Neural cell (in vitro differentiated cells): ENCODE measurements at regions not wholly inside any gene's neighbourhood (a gene's known extent, or its start where the extent isn't known, plus 50 kb on each side); places are given as distances from the start of the nearest gene placed in this dataset.

Experiments
- H2AFZ ChIP-seq: fragments of 200-600, 300-800 bp; sonication (generic), shearing (Covaris generic); 2 replicates; pipeline ENCODE4 v1.6.0; 2014; ENCODE audit warnings: low read depth, mild to moderate bottlenecking, antibody characterized with exemption, low read length, moderate library complexity
- H3F3A ChIP-seq: fragments of 200-600 bp; shearing (Covaris generic); 2 replicates; pipeline ENCODE4 v1.6.1; 2016; ENCODE audit warnings: mild to moderate bottlenecking, moderate library complexity, mixed read lengths, antibody characterized with exemption, low read length; ENCODE audit not compliant: insufficient read depth, poor library complexity, severe bottlenecking
- H3K27ac ChIP-seq: fragments of 200-600, 300-800 bp; sonication (generic), shearing (Covaris generic); 2 replicates; pipeline ENCODE4 v1.5.1; 2014; ENCODE audit warnings: mild to moderate bottlenecking, low read length, moderate library complexity
- H3K27me3 ChIP-seq: fragments of 300-800, 200-600 bp; sonication (generic), shearing (Covaris generic); 2 replicates; pipeline ENCODE4 v1.6.0; 2014; ENCODE audit warnings: mild to moderate bottlenecking, low read depth, low read length, moderate library complexity; ENCODE audit not compliant: insufficient read depth
- H3K36me3 ChIP-seq: fragments of 300-800, 200-600 bp; sonication (generic), shearing (Covaris generic); 2 replicates; pipeline ENCODE4 v1.5.1; 2014; ENCODE audit warnings: mild to moderate bottlenecking, antibody characterized with exemption, low read length, moderate library complexity; ENCODE audit not compliant: insufficient read depth
- H3K4me2 ChIP-seq: fragments of 300-800, 200-600 bp; sonication (generic), shearing (Covaris generic); 2 replicates; pipeline ENCODE4 v1.6.0; 2014; ENCODE audit warnings: mild to moderate bottlenecking, low read length
- H3K4me3 ChIP-seq: fragments of 300-800, 200-600 bp; sonication (generic), shearing (Covaris generic); 2 replicates; pipeline ENCODE4 v1.5.1; 2014; ENCODE audit warnings: mild to moderate bottlenecking, low read length, moderate library complexity
- H3K79me2 ChIP-seq: fragments of 200-600 bp; shearing (Covaris generic); replicated peaks from 2 replicates; pipeline ENCODE4 v1.6.0; 2014; ENCODE audit warnings: mild to moderate bottlenecking, low read length, moderate library complexity; ENCODE audit not compliant: insufficient read depth
- H3K9ac ChIP-seq: fragments of 300-800, 200-600 bp; sonication (generic), shearing (Covaris generic); 2 replicates; pipeline ENCODE4 v1.6.1; 2016; ENCODE audit warnings: mild to moderate bottlenecking, low read length, mixed read lengths
- H3K9me2 ChIP-seq: fragments of 200-600 bp; shearing (Covaris generic); 2 replicates; pipeline ENCODE4 v1.6.1; 2016; ENCODE audit warnings: mild to moderate bottlenecking, low read length, mixed read lengths; ENCODE audit not compliant: insufficient read depth
- H3K9me3 ChIP-seq: fragments of 200-600, 300-800 bp; sonication (generic), shearing (Covaris generic); 2 replicates; pipeline ENCODE4 v1.6.1; 2016; ENCODE audit warnings: mild to moderate bottlenecking, mixed run types, low read length, moderate library complexity, mixed read lengths
- H4K20me1 ChIP-seq: fragments of 200-600 bp; shearing (Covaris generic); 2 replicates; pipeline ENCODE4 v1.6.1; 2016; ENCODE audit warnings: mild to moderate bottlenecking, mixed run types; ENCODE audit not compliant: insufficient read depth
- CTCF ChIP-seq: fragments of 450-650 bp; IDR thresholded peaks from 2 replicates; pipeline ENCODE4 v1.5.1; 2014; ENCODE audit warnings: antibody characterized with exemption, mild to moderate bottlenecking, moderate library complexity; ENCODE audit not compliant: poor library complexity, severe bottlenecking
- EP300 ChIP-seq: fragments of 450-650 bp; conservative IDR thresholded peaks from 2 replicates; pipeline ENCODE4 v1.6.1; 2014; ENCODE audit warnings: antibody characterized with exemption, mild to moderate bottlenecking, moderate library complexity; ENCODE audit not compliant: poor library complexity, severe bottlenecking
- EZH2 ChIP-seq: fragments of 200-600, 300-800 bp; shearing (Covaris generic), sonication (generic); IDR thresholded peaks from 2 replicates; pipeline ENCODE4 v1.6.1; 2014; ENCODE audit warnings: antibody characterized with exemption, low read length, borderline replicate concordance, mild to moderate bottlenecking; ENCODE audit not compliant: insufficient read depth, poor library complexity, severe bottlenecking
- MXI1 ChIP-seq: fragments of 450-650 bp; conservative IDR thresholded peaks from 2 replicates; pipeline ENCODE4 v1.6.1; 2014; ENCODE audit warnings: antibody characterized with exemption, mild to moderate bottlenecking; ENCODE audit not compliant: poor library complexity, severe bottlenecking
- POLR2AphosphoS5 ChIP-seq: IDR thresholded peaks from 2 replicates; pipeline ENCODE4 v1.6.1; 2012
- RAD21 ChIP-seq: fragments of 450-650 bp; conservative IDR thresholded peaks from 2 replicates; pipeline ENCODE4 v1.6.1; 2014; ENCODE audit warnings: antibody characterized with exemption, mild to moderate bottlenecking, moderate library complexity
- REST ChIP-seq: IDR thresholded peaks from 2 replicates; pipeline ENCODE4 v1.6.1; 2012; ENCODE audit warnings: borderline replicate concordance
- SMC3 ChIP-seq: fragments of 450-650 bp; conservative IDR thresholded peaks from 2 replicates; pipeline ENCODE4 v1.6.1; 2014; ENCODE audit warnings: antibody characterized with exemption, mild to moderate bottlenecking, moderate library complexity; ENCODE audit not compliant: poor library complexity
- TAF1 ChIP-seq: IDR thresholded peaks from 2 replicates; pipeline ENCODE4 v1.6.1; 2012; ENCODE audit warnings: low read depth

DNA sequence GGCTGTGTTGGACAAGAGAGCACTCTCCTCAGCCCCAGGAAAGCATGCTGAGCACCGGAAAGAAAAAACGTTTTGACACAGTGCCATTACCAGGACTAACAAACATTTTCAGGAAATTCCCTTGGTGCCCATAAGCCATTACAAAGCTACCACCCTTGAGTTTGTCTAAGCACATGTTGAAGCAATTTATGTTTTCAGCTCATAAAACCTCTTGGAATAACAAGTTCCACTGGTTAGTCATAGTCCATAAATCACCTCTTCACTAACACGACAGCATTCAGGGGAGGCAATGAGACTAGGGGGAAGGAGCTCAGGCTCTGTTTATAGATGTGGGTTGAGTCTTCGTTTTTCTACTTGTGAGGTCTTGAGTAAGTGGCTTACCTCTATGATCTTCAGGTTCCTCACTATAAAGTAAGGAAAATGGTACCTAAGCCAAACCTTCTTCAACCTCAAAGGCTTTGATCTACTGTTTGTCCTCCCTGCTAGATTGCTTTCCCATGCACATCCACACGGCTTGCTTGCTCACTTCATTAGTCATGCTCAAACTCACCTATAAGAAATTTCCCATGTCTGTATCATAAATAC is 65.4 kb downstream of the DRD1 start:
- Histone ChIP-seq H3K9me3 (no peaks in the 10 kb centered on the region), H3K4me2 (no peak overlapping the region), H3K27me3 (no peaks in the 10 kb centered on the region), H3K4me3 (no peak overlapping the region), H2AFZ (no peak overlapping the region), H3F3A (no peaks in the 10 kb centered on the region), H4K20me1 (no peaks in the 10 kb centered on the region), H3K27ac (no peak overlapping the region), H3K36me3 (no peaks in the 10 kb centered on the region), H3K9me2 (no peaks in the 10 kb centered on the region), H3K79me2 (no peaks in the 10 kb centered on the region), H3K9ac (no peak overlapping the region)
- TF ChIP-seq POLR2AphosphoS5 (no peak), SMC3 (no peak)

DNA sequence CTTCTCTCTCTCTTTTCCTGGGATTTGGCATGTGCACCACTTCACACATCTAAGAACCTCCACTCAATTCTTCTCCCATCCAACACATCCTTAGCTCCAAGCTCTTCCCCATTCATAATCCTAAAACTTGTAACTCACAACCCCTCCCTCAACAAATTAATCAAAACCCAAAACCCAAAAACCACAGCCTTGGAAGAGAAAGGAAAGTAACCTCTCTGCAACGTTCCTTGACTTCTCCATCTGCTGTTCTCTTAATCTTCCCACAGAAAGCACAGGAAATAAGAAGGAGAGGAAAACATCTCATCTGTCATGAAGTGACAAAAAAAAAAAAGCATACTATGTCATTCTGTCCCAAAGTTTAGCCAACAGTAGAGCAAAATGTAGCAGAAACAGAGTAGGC is 66.2 kb downstream of the DRD1 start:
- Histone ChIP-seq H3K79me2 (no peaks in the 10 kb centered on the region), H3K27ac (no peak overlapping the region), H2AFZ (no peak overlapping the region), H3K36me3 (no peaks in the 10 kb centered on the region), H3K9ac (no peak overlapping the region), H3K4me2 (no peak overlapping the region), H3K9me3 (no peaks in the 10 kb centered on the region), H3F3A (no peaks in the 10 kb centered on the region), H4K20me1 (no peaks in the 10 kb centered on the region), H3K9me2 (no peaks in the 10 kb centered on the region), H3K27me3 (no peaks in the 10 kb centered on the region), H3K4me3 (no peak overlapping the region)
- no peak for TF ChIP-seq EP300
- TF ChIP-seq REST = no peak
- no peak for TF ChIP-seq CTCF
- TF ChIP-seq POLR2AphosphoS5 = no peak
- no peak for TF ChIP-seq MXI1

DNA sequence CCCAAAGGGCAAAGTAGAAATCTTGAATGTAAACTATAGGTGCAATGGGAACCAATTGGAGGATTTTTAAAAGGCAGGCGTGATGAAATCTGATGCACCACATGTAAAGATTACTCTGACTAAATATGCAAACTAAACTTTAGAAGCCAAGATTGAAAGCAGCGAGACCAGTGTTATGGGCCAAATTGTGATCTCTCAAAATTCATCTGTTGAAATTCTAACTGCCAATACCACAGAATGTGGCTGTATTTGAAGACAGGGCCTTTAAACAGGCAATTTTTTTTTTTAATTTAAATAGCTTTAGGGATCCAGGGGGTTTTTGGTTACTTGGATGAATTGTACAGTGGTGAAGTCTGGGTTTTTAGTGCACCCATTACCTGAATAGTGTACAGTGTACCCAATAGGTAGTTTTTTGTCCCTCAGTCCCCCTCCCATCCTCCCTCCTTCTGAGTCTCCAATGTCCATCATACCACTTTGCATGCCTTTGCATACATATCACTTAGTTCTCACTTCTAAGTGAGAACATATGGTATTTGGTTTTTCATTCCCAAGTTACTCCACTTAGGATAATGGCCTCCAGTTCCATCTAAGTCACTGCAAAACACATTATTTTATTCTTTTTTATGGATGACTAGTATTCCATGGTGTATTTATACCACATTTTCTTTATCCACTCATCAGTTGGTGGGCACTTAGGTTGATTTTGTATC is 69.7 kb downstream of the DRD1 start:
- Histone ChIP-seq H3K4me2 (no peak overlapping the region), H3K9ac (no peak overlapping the region), H3K79me2 (no peaks in the 10 kb centered on the region), H4K20me1 (no peaks in the 10 kb centered on the region), H3K27me3 (no peaks in the 10 kb centered on the region), H3K27ac (no peak overlapping the region), H3K36me3 (no peaks in the 10 kb centered on the region), H3K4me3 (no peak overlapping the region), H3F3A (no peaks in the 10 kb centered on the region), H3K9me2 (no peaks in the 10 kb centered on the region), H3K9me3 (no peaks in the 10 kb centered on the region), H2AFZ (no peak overlapping the region)
- TF ChIP-seq RAD21 (no peak), TAF1 (no peak), REST (no peak), CTCF (no peak), MXI1 (no peak), EZH2 (no peak), SMC3 (no peak), POLR2AphosphoS5 (no peak), EP300 (no peak)
